ENCODE measurements at regions not wholly inside any gene's neighbourhood (a gene's known extent, or its start where the extent isn't known, plus 50 kb on each side); places are given as distances from the start of the nearest gene placed in this dataset.

DNA sequence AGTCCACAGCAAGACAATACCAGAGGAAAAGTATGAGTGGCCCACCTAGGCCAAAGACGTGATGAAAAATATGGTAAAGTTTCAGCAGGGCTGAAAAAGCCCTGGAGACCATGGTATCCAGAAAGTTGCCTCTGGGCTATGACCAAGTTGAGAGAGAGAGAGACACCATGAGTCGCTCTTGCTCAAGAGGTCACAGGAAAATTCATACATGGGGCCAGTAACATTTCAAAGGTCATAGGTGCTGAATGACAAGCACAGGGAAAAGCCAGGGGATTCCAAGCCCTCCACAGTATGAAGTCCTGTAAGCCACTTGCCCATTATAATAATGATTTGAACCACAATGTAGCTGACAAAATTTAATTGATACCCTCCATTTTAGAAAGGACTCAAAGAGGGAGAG, 657.7 kb upstream of the CITED2 start:
- no peaks in the 10 kb centered on the region for H3K4me1 ChIP-seq (ENCODE audit: control insufficient read depth in 1 of 2, extremely low read depth in 1 of 2, insufficient read depth in 2 of 2, low read length in 2 of 2)
- Mint-ChIP-seq H3K27ac (peak overlapping the region in 1 of 2 donors; percentile 23), H3K4me1 (no peaks in the 10 kb centered on the region), H3K27me3 (peaks cover 11 to 34% of the 10 kb centered on the region in 2 donors), H3K36me3 (no peaks in the 10 kb centered on the region), H3K4me3 (no peak overlapping the region), H3K9me3 (peaks cover 0 to 4% (median 3%) of the 10 kb centered on the region in 3 donors)
- DNase-seq: no peak
- no peak overlapping the region for H3K27ac ChIP-seq (ENCODE audit: low read length)
- WGBS (ENCODE audit: insufficient coverage): 43% methylated on average over 1 of the region's 2 CpGs
- ChIA-PET POLR2A (no interaction called here), CTCF (no interaction called here)
- peaks cover 0 to 2% of the 10 kb centered on the region in 2 experiments for H3K27me3 ChIP-seq (replicated peaks in 1 of 2; ENCODE audit: control insufficient read depth in 2 of 2, extremely low read depth in 1 of 2, insufficient read depth in 2 of 2, low read length in 1 of 2)
- no peaks in the 10 kb centered on the region for H3K9me3 ChIP-seq
- no peaks in the 10 kb centered on the region for H3K36me3 ChIP-seq (ENCODE audit: control insufficient read depth in 2 of 2, extremely low read depth in 1 of 2, insufficient read depth in 1 of 2, low read length in 1 of 2)
- no peak for ATAC-seq (replicated peaks in 1 of 4)
- no peak overlapping the region for H3K4me3 ChIP-seq (ENCODE audit: control insufficient read depth in 1 of 2, extremely low read depth in 1 of 2, low read length in 1 of 2)

DNA sequence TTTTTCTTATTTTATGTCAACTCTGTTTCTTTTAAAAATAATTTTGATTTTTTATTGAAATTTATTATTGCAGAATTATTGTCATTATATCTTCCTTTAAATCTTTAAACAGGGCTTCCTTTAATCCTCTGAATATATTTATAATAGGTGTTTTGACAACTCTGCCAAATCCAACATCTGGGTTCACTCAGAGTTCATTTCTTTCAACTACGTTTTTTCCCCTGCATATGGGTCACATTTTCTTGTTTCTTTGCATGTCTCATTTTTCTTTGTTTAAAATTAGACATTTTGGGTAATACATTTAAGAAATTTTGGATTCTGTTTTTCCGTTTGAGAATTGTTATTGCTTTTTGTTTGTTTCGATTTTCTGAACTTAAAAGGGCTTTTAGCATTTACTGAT, 655.1 kb upstream of the CITED2 start:
- ChIA-PET POLR2A (no interaction called here), CTCF (no interaction called here)

DNA sequence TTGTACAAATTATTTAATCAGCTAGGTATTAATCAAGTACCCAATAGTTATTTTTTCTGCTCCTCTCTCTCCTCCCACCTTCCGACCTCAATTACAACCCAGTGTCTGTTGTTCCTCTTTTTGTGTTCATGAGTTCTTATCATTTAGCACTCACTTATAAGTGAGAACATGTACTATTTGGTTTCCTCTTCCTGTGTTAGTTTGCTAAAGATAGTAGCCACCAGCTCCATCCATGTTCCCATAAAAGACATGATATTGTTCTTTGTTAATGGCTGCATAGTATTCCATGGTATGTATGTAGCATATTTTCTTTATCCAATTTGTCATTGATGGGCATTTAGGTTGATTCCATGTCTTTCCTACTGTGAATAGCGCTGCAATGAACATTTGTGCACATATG, 652.8 kb upstream of the CITED2 start:
- Mint-ChIP-seq H3K27ac (no peak overlapping the region), H3K27me3 (peaks cover 11 to 28% of the 10 kb centered on the region in 2 donors), H3K9me3 (no peaks in the 10 kb centered on the region), H3K4me1 (no peaks in the 10 kb centered on the region), H3K36me3 (no peaks in the 10 kb centered on the region), H3K4me3 (no peak overlapping the region)
- ChIA-PET POLR2A (no interaction called here), CTCF (no interaction called here)
- DNase-seq (no peak), ATAC-seq (replicated peaks in 1 of 4) (no peak)
- no peaks in the 10 kb centered on the region for H3K9me3 ChIP-seq
- peaks cover 0 to 2% of the 10 kb centered on the region in 2 experiments for H3K27me3 ChIP-seq (replicated peaks in 1 of 2; ENCODE audit: control insufficient read depth in 2 of 2, extremely low read depth in 1 of 2, insufficient read depth in 2 of 2, low read length in 1 of 2)
- H3K4me1 ChIP-seq (ENCODE audit: control insufficient read depth in 1 of 2, extremely low read depth in 1 of 2, insufficient read depth in 2 of 2, low read length in 2 of 2): no peaks in the 10 kb centered on the region
- H3K27ac ChIP-seq (ENCODE audit: low read length): no peak overlapping the region
- no peaks in the 10 kb centered on the region for H3K36me3 ChIP-seq (ENCODE audit: control insufficient read depth in 2 of 2, extremely low read depth in 1 of 2, insufficient read depth in 1 of 2, low read length in 1 of 2)
- no CpG with 5 or more reads among the region's 2 CpGs for WGBS (ENCODE audit: insufficient coverage)
- no peak overlapping the region for H3K4me3 ChIP-seq (ENCODE audit: control insufficient read depth in 1 of 2, extremely low read depth in 1 of 2, low read length in 1 of 2)

More for the DNA sequence above, 655.1 kb upstream of the CITED2 start:
- DNase-seq (no peak), ATAC-seq (replicated peaks in 1 of 4) (no peak)
- Mint-ChIP-seq H3K4me1 (no peaks in the 10 kb centered on the region), H3K36me3 (no peaks in the 10 kb centered on the region), H3K9me3 (no peaks in the 10 kb centered on the region), H3K27ac (no peak overlapping the region), H3K4me3 (no peak overlapping the region), H3K27me3 (peaks cover 11 to 34% of the 10 kb centered on the region in 2 donors)
- no CpG with 5 or more reads among the region's 3 CpGs for WGBS (ENCODE audit: insufficient coverage)
- Histone ChIP-seq H3K4me3 (ENCODE audit: control insufficient read depth in 1 of 2, extremely low read depth in 1 of 2, low read length in 1 of 2) (no peak overlapping the region), H3K4me1 (ENCODE audit: control insufficient read depth in 1 of 2, extremely low read depth in 1 of 2, insufficient read depth in 2 of 2, low read length in 2 of 2) (no peaks in the 10 kb centered on the region), H3K27me3 (replicated peaks in 1 of 2; ENCODE audit: control insufficient read depth in 2 of 2, extremely low read depth in 1 of 2, insufficient read depth in 2 of 2, low read length in 1 of 2) (peaks cover 0 to 2% of the 10 kb centered on the region in 2 experiments), H3K9me3 (no peaks in the 10 kb centered on the region), H3K36me3 (ENCODE audit: control insufficient read depth in 2 of 2, extremely low read depth in 1 of 2, insufficient read depth in 1 of 2, low read length in 1 of 2) (no peaks in the 10 kb centered on the region), H3K27ac (ENCODE audit: low read length) (no peak overlapping the region)

GRCh38 chr6:140026546-140026945, 652.1 kb upstream of the CITED2 start:
- no peak overlapping the region for H3K27ac ChIP-seq (ENCODE audit: low read length)
- CTCF ChIA-PET: no interaction called here
- no peaks in the 10 kb centered on the region for H3K4me1 ChIP-seq (ENCODE audit: control insufficient read depth in 1 of 2, extremely low read depth in 1 of 2, insufficient read depth in 2 of 2, low read length in 2 of 2)
- Mint-ChIP-seq H3K27me3 (peaks cover 11 to 23% of the 10 kb centered on the region in 2 donors), H3K4me1 (no peaks in the 10 kb centered on the region), H3K4me3 (no peak overlapping the region), H3K36me3 (no peaks in the 10 kb centered on the region), H3K9me3 (peaks cover under 1% of the 10 kb centered on the region in 3 donors), H3K27ac (no peak overlapping the region)
- H3K9me3 ChIP-seq: no peaks in the 10 kb centered on the region
- no peak for ATAC-seq (replicated peaks in 1 of 4)
- H3K4me3 ChIP-seq (ENCODE audit: control insufficient read depth in 1 of 2, extremely low read depth in 1 of 2, low read length in 1 of 2): no peak overlapping the region
- H3K27me3 ChIP-seq (replicated peaks in 1 of 2; ENCODE audit: control insufficient read depth in 2 of 2, extremely low read depth in 1 of 2, insufficient read depth in 2 of 2, low read length in 1 of 2): no peaks in the 10 kb centered on the region
- no peaks in the 10 kb centered on the region for H3K36me3 ChIP-seq (ENCODE audit: control insufficient read depth in 2 of 2, extremely low read depth in 1 of 2, insufficient read depth in 1 of 2, low read length in 1 of 2)
- POLR2A ChIA-PET: no interaction called here
- no peak for DNase-seq

GRCh38 chr6:140025171-140025570, 650.7 kb upstream of the CITED2 start:
- H3K9me3 ChIP-seq: no peaks in the 10 kb centered on the region
- no peak overlapping the region for H3K4me3 ChIP-seq (ENCODE audit: control insufficient read depth in 1 of 2, extremely low read depth in 1 of 2, low read length in 1 of 2)
- ATAC-seq (replicated peaks in 1 of 4) (no peak), DNase-seq (no peak)
- no peaks in the 10 kb centered on the region for H3K36me3 ChIP-seq (ENCODE audit: control insufficient read depth in 2 of 2, extremely low read depth in 1 of 2, insufficient read depth in 1 of 2, low read length in 1 of 2)
- H3K27me3 ChIP-seq (replicated peaks in 1 of 2; ENCODE audit: control insufficient read depth in 2 of 2, extremely low read depth in 1 of 2, insufficient read depth in 2 of 2, low read length in 1 of 2): no peaks in the 10 kb centered on the region
- Mint-ChIP-seq H3K27ac (no peak overlapping the region), H3K4me1 (no peaks in the 10 kb centered on the region), H3K4me3 (no peak overlapping the region), H3K36me3 (no peaks in the 10 kb centered on the region), H3K27me3 (peaks cover 7 to 18% of the 10 kb centered on the region in 2 donors), H3K9me3 (peaks cover 8 to 11% (median 9%) of the 10 kb centered on the region in 3 donors)
- ChIA-PET CTCF (interaction anchor here in 1 of 2 donors (1.9 kb wide), 1 partner anchor 13 kb away, joined by 4 read pairs; no protein-coding TSS in a partner anchor), POLR2A (no interaction called here)
- no CpG with 5 or more reads among the region's 1 CpG for WGBS (ENCODE audit: insufficient coverage)
- H3K4me1 ChIP-seq (ENCODE audit: control insufficient read depth in 1 of 2, extremely low read depth in 1 of 2, insufficient read depth in 2 of 2, low read length in 2 of 2): no peaks in the 10 kb centered on the region
- no peak overlapping the region for H3K27ac ChIP-seq (ENCODE audit: low read length)

- CTCF ChIA-PET: interaction anchor here in 1 of 2 donors (0.6 kb wide), 1 partner anchor 828 kb away, joined by 3 read pairs; no protein-coding TSS in a partner anchor
- POLR2A ChIA-PET: no interaction called here
- Mint-ChIP-seq H3K27ac (no peak overlapping the region), H3K36me3 (no peaks in the 10 kb centered on the region), H3K9me3 (peaks cover 13 to 18% (median 16%) of the 10 kb centered on the region in 3 donors), H3K4me3 (no peak overlapping the region), H3K4me1 (no peaks in the 10 kb centered on the region), H3K27me3 (peaks cover 8 to 10% of the 10 kb centered on the region in 2 donors)
- 75% methylated on average over 1 of the region's 2 CpGs for WGBS (ENCODE audit: insufficient coverage)
- DNase-seq: no peak
- no peaks in the 10 kb centered on the region for H3K9me3 ChIP-seq
- no peaks in the 10 kb centered on the region for H3K36me3 ChIP-seq (ENCODE audit: control insufficient read depth in 2 of 2, extremely low read depth in 1 of 2, insufficient read depth in 1 of 2, low read length in 1 of 2)
- H3K4me1 ChIP-seq (ENCODE audit: control insufficient read depth in 1 of 2, extremely low read depth in 1 of 2, insufficient read depth in 2 of 2, low read length in 2 of 2): no peaks in the 10 kb centered on the region
- H3K4me3 ChIP-seq (ENCODE audit: control insufficient read depth in 1 of 2, extremely low read depth in 1 of 2, low read length in 1 of 2): no peak overlapping the region
- no peak overlapping the region for H3K27ac ChIP-seq (ENCODE audit: low read length)
- H3K27me3 ChIP-seq (replicated peaks in 1 of 2; ENCODE audit: control insufficient read depth in 2 of 2, extremely low read depth in 1 of 2, insufficient read depth in 2 of 2, low read length in 1 of 2): no peaks in the 10 kb centered on the region
- ATAC-seq (replicated peaks in 1 of 4): no peak
Measured at GRCh38 chr6:140020207-140020791, 645.9 kb upstream of the CITED2 start.

GRCh38 chr6:140018588-140018987, 644.1 kb upstream of the CITED2 start:
- Mint-ChIP-seq H3K36me3 (no peaks in the 10 kb centered on the region), H3K27me3 (peaks cover 10 to 15% of the 10 kb centered on the region in 2 donors), H3K27ac (no peak overlapping the region), H3K9me3 (peaks cover 13 to 18% (median 16%) of the 10 kb centered on the region in 3 donors), H3K4me1 (no peaks in the 10 kb centered on the region), H3K4me3 (no peak overlapping the region)
- no peaks in the 10 kb centered on the region for H3K36me3 ChIP-seq (ENCODE audit: control insufficient read depth in 2 of 2, extremely low read depth in 1 of 2, insufficient read depth in 1 of 2, low read length in 1 of 2)
- ChIA-PET CTCF (no interaction called here), POLR2A (interaction anchor here in 1 of 2 donors (0.6 kb wide), 1 partner anchor 40 kb away, joined by 3 read pairs; no protein-coding TSS in a partner anchor)
- no peak overlapping the region for H3K27ac ChIP-seq (ENCODE audit: low read length)
- ATAC-seq (replicated peaks in 1 of 4) (no peak), DNase-seq (no peak)
- WGBS (ENCODE audit: insufficient coverage): no CpG with 5 or more reads among the region's 1 CpG
- H3K9me3 ChIP-seq: no peaks in the 10 kb centered on the region
- no peaks in the 10 kb centered on the region for H3K27me3 ChIP-seq (replicated peaks in 1 of 2; ENCODE audit: control insufficient read depth in 2 of 2, extremely low read depth in 1 of 2, insufficient read depth in 2 of 2, low read length in 1 of 2)
- no peak overlapping the region for H3K4me3 ChIP-seq (ENCODE audit: control insufficient read depth in 1 of 2, extremely low read depth in 1 of 2, low read length in 1 of 2)
- H3K4me1 ChIP-seq (ENCODE audit: control insufficient read depth in 1 of 2, extremely low read depth in 1 of 2, insufficient read depth in 2 of 2, low read length in 2 of 2): no peaks in the 10 kb centered on the region

Data from T-cell (primary cell).